H1 (cell line): ENCODE measurements at regions not wholly inside any gene's neighbourhood (a gene's known extent, or its start where the extent isn't known, plus 50 kb on each side); places are given as distances from the start of the nearest gene placed in this dataset.

Experiments
- CBX8 ChIP-seq: fragments of 300-800, 300-1000 bp; sonication (generic); IDR thresholded peaks from 2 replicates; pipeline ENCODE4 v1.7.1; 2016; ENCODE audit warnings: low read depth, low read length, borderline replicate concordance
- CHD7 ChIP-seq: fragments of 300-600 bp; sonication (generic); IDR thresholded peaks from 2 replicates; pipeline ENCODE4 v1.7.1; 2012; ENCODE audit warnings: low read length, moderate library complexity, mild to moderate bottlenecking, inconsistent platforms; ENCODE audit not compliant: insufficient replicate concordance
- CTCF ChIP-seq, 3 experiments: IDR thresholded peaks; 1 replicate in 2 of 3; 2 replicates in 1 of 3; pipeline versions ENCODE4 v1.5.1 to v1.6.1; 2011; ENCODE audit warnings: low read length in 3 of 3, mild to moderate bottlenecking in 3 of 3, inconsistent platforms in 2 of 3, low read depth in 1 of 3, moderate library complexity in 1 of 3; ENCODE audit not compliant: insufficient read depth in 1 of 3; ENCODE audit errors: control extremely low read depth in 1 of 3
- SP4 ChIP-seq: IDR thresholded peaks from 2 replicates; pipeline ENCODE4 v1.6.1; 2012; ENCODE audit warnings: low read length, inconsistent platforms
- TF ChIP-seq, protein P1 (sequence below): IDR thresholded peaks from 2 replicates; pipeline ENCODE4 v1.6.1; 2011; ENCODE audit warnings: low read depth, mild to moderate bottlenecking, low read length; ENCODE audit not compliant: insufficient read depth
- TF ChIP-seq, protein P2 (sequence below): IDR thresholded peaks from 2 replicates; pipeline ENCODE4 v1.6.1; 2011; ENCODE audit warnings: low read length, improper control_type of control experiment

DNA sequence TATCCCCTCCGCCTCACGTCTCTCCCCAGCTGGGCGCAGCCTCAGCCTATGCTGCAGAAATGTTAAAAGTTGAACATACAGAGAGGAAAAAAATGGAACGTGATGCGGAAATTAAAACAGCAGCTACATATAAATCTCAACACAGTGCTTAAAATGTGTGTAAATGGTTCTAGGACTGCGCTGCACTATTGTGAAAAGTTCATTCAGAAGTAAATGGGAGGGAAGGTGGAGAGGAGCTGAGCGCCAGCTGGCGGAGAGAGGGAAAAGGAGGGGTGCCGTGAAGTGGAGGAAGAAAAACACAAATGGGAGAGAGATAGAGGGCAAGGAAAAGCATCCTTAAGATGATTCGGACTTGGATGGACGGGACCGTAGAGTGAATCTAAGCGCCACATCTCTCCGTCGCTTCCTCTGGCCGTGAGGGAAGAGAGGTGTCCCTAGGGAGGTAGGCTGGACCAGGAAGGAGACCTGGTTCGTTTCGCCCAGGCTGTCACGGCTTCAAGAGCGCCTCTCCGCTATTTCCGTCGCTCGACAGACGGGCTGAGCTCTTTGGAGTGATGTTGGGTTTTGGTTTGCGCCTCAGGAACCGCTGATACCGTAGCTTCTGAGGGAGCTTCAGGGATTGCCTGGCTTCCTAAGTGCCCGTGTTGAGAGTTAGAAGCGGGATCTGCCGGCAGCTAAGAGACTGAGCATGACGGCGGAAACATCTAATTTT lies 113.7 kb downstream of the TRIM27 start (continued):
- peak in 2 of 3 experiments; percentile 27 to 31; a peak in 2 of 4 replicates for TF ChIP-seq CTCF (IDR thresholded peaks at IDR 0.05; ENCODE audit: control extremely low read depth in 1 of 3, insufficient read depth in 1 of 3, low read depth in 1 of 3, low read length in 3 of 3)
- TF ChIP-seq SP4: no peak
- TF ChIP-seq, protein P1, sequence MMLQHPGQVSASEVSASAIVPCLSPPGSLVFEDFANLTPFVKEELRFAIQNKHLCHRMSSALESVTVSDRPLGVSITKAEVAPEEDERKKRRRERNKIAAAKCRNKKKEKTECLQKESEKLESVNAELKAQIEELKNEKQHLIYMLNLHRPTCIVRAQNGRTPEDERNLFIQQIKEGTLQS: no peak
- TF ChIP-seq CHD7: no peak
- TF ChIP-seq CBX8: no peak
- TF ChIP-seq, protein P2, sequence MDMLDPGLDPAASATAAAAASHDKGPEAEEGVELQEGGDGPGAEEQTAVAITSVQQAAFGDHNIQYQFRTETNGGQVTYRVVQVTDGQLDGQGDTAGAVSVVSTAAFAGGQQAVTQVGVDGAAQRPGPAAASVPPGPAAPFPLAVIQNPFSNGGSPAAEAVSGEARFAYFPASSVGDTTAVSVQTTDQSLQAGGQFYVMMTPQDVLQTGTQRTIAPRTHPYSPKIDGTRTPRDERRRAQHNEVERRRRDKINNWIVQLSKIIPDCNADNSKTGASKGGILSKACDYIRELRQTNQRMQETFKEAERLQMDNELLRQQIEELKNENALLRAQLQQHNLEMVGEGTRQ: no peak
